GM18499 (cell line): ENCODE measurements at regions not wholly inside any gene's neighbourhood (a gene's known extent, or its start where the extent isn't known, plus 50 kb on each side); places are given as distances from the start of the nearest gene placed in this dataset.
"Not testable (repeated sequence)": the region's sequence is repeated elsewhere in the genome, so short reads cannot be mapped to it uniquely, and the experiment has no call there.

Experiments used
- ATAC-seq: cut with Tn5 transposase; IDR thresholded peaks from one replicate; pipeline ENCODE4 v1.9.1; 2021; ENCODE audit warnings: moderate number of reproducible peaks; ENCODE audit not compliant: insufficient read depth, unreplicated experiment

GRCh38 chr1:217052626-217053025, 329.4 kb upstream of the ESRRG start:
- no peak for ATAC-seq

DNA sequence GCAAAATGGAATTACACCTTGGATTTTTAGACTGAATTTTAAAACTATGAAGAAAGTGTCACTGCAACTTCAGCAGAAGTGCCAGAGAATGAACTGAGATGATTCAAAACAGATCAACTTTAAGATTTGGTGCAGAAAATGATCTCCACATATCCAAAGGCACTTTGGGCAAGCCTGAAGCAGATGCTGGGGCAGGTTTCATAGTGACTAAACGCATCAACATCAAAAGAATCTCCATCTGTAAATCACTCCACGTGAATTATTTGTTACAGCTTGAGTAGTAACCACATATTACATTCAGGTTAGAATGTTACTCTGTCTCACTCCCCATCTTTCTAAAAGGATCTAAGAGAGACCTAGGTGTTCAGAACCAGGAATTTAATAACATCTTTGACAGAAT, 329.0 kb upstream of the ESRRG start:
- ATAC-seq, result no peak

- no peak for ATAC-seq
These were observed 326.5 kb upstream of the ESRRG start for GRCh38 chr1:217049721-217050120.

DNA sequence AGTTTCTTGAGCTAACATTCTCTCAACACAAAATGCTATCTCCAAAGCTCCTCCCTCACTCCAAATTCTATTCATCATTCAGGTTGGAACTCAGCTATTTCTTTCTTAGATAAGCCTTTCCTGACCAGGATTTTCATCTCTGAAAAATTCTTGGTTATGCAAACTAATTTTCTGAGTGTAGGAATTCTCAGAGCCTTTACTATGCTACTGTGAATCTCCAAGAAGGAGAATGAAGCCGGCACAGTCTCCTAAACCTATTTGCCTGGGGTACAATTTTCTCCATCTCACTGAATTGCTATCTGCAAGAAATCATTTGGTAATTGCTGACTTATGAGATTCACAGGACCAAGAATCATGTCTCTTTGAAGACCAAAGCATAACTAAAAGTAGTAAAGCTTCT, 325.9 kb upstream of the ESRRG start:
- ATAC-seq, result no peak

DNA sequence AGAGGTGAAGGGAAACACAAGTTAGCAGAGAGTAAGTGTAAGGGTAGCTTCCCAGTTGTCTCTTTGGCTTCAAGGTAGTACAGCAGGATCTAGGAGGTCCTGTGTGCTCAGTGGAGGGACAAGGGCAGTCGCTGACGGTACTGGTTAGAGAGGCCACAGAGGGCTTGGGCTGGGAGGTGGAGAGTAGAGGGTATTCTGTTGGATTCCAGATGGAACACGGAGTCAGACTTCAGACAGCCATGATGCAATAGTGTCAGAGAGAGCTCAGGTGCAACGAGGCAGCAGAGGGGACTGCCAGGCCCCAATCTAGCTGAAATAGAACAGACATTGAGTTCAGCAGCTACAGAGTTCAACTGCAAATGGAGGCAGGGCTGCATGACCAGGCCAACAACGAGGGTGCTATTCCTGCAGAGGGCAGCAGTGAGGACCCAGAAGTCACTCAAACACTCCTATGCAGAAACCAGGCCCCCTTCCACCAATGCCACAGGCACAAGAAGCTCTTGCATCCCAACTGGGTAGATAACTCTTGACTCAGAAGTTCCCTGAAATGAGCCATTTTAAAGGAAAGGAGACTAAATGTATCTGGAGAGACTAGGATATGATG, 325.0 kb upstream of the ESRRG start:
- no peak for ATAC-seq

DNA sequence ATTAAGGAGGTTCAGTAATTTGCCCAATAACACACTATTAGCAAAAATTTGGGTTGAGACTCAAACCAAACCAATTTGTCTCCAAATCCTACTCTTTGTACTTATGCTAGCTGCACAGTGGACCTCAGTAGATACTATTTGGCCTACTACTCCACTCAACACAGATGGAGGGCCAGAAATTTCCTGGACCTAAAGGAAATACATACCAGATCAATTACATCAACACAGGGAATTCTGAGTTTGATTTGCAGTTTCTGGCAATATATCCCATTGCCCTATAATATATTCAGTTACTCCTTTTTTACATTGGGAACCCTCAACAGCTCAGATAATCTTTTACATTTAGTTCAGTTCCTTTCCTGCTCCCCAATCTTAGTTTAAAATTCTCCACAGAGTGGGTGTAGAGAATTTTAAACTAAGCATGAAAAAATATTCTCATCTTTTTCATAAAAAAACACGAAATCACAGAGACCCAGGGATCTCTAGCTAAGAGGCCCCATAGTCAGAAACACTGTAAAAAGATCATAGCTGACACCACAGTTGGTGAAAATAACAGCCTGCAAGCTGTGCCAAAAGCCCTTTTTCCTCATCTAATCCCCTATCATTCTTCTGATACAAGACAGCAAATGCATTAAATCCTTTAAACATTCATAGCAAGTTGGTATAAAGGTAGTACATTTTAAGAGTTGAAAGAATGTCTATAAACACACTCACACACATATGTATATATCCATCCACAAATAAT, 317.7 kb upstream of the ESRRG start:
- no peak for ATAC-seq

DNA sequence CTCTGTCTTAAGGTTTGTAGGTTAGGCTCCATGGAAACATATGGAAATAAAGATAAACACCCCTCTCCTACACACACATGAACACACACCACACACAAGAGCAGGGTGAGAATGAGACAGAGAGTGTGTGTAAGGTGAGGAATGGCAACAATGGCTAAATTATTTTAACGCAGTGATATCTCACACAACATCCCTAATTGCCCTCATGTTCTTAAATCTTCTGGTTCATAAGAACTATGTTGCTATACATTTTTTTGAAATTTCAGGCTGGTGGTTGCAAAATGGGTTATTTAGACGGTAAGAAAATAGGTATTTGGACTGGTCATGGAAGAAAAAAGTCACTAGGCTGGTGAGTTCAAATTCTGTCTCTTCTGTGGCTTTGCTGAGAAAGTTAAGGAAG, 316.7 kb upstream of the ESRRG start:
- no peak for ATAC-seq

DNA sequence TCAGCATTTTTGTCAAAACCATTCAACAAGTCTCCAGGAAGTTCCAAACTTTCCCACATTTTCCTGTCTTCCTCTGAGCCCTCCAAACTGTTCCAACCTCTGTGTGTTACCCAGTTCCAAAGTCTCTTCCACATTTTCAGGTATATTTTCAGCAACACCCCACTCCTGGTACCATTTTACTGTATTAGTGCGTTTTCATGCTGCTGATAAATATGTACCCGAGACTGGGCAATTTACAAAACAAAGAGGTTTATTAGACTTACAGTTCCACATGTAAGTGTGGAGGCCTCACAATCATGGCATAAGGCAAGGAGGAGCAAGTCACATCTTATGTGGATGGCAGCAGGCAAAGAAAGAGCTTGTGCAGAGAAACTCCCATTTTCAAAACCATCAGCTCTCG, 315.9 kb upstream of the ESRRG start:
- ATAC-seq, result not testable (repeated sequence)

DNA sequence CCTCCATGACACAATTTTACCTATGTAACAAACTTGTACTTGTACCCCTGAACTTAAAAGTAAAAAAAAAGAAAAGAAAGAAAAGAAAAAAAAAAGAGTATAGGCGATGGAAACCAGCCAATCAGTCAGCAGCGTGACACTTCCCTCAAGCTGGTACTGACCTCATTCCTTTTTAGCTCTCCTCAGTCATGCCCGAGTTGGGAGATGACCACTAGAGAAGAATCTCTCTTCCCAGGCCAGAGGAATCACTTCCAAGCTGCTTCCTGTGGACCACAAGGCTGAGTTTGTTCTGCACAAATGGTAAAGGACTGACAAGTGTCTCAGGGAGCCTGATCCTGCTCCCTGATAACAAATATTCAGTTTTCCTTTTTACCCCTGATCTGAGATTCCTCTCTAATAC, 313.5 kb upstream of the ESRRG start:
- no peak for ATAC-seq

DNA sequence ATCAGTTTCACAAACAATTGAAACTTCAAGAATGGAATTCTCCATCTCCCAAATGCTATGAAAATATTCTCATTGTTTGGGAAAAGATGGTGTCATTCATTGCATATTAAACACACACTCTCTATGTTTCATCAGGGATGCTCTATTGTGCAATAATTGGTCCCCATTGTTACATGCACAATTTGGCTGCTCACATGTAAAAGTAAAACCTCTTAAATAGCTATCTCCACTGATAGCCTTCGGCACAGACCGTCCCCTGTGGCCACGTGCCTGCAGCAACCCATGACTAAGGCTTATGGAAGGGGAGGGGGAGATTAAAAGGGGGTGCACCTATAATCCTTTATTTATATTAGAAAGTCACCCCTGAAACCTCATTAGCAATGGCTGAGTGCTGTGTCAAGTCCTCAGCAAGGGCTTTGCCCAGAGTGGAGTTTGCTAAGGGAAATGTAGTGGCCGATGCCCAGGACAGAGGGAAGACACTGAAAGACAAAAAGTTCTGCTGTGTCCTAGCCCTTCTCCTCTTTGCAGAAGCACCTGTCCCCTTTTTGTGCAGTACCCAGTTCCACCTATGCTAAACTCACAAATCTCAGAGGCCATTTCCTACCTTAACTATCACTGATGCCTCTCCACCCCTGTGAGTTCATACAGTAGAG, 309.6 kb upstream of the ESRRG start:
- ATAC-seq, result no peak

DNA sequence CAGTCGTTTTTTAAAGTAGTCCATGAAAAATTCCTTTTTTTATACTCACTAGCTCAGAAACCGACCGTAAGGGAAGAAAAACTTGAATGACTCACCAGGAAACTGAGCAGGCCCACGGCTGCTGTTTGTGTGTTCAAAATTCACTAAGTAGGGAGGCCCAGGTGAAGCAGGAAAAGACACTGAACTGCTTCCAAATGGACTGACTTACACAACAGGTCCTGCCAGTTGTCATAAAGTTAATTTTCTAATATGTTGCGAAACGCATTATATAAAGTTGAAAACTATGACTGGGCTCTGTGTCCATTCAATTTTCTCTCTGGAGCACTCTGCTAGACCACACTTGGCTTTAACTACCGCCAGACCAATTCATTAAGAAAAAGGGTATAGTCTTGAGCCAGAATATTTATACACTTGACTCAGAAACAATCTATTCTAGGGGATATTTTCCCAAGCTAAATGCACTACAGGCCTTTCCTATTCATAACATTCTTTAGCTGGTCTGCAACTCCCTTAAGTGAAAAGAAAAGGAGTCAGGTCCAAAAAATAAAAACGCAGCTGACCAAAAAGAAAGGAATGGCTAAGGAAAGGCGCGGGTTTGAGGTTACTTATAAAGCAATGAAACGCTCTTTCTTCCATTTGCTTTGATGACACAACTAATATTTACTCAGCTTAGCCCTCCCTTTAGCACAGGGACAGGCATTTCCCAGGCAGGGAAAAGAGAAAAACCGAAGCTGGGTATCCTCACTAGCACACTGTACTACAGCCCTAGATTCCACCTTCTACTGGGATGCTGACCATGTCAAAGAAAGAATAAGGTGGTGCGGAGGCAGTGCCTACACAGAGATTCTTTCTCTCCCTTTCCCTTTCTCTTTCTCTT, 306.3 kb upstream of the ESRRG start:
- ATAC-seq, result no peak

- ATAC-seq, result peak; percentile 97
These were observed 304.3 kb upstream of the ESRRG start for GRCh38 chr1:217027403-217028080.

DNA sequence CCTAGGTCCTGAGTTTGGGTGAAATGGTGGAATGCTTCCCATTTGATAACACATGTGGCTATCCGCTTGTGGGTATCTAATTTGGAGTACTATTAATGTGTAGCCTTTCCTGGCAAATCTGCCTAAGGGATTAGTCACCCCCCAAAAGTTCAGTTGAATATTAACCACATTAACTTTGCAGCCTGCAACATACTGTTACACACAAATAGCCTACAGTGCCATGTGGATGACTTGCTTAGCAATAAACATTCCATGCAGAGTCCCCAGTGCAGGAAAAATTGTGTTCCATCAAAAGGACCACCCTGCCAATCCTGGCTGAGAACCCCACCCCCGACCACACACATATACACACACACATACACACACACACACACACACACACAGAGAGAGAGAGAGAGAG, 303.3 kb upstream of the ESRRG start:
- no peak for ATAC-seq

DNA sequence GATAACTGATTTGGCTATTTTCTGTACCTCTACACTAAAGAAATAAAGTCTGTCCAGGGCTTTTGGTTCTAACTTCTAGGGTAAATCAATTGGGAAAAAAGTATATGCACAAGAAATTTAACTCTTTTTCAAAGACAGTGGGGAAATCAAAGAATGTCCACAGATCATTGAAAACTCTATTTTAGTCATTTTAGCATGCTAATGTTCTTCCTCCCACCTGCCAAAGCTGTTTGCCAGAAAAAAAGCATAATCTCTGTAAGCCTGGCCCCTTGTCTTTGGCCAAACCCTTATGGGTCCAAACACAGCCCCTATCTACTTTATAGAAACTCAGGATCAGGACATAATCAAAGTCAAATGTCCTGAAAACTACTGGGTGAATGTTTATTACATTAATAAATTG, 302.2 kb upstream of the ESRRG start:
- no peak for ATAC-seq

- ATAC-seq, result no peak
These were observed 301.7 kb upstream of the ESRRG start for GRCh38 chr1:217024911-217025310.

DNA sequence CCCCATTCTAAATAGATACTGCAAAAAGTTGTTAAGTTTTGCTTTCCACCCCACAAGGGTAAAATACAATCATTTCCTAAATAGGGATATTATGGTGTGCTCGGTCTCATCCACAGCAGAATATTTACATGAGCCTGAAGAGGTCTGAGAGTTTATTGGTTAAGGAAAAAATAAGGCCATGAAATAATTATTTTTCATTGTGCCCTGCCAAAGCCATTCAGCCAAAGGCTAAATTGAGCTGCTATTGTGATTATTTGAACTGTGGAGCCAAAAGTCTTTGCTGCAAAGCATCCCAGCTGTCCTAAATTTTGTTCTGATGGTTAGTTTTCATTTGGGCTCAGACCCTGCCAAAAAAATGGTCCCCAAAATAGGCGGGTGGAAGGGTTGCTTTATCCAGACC, 298.7 kb upstream of the ESRRG start:
- ATAC-seq, result no peak

- no peak for ATAC-seq
These were observed 298.2 kb upstream of the ESRRG start for GRCh38 chr1:217021400-217021799.

GRCh38 chr1:217019475-217019874, 296.2 kb upstream of the ESRRG start:
- no peak for ATAC-seq

DNA sequence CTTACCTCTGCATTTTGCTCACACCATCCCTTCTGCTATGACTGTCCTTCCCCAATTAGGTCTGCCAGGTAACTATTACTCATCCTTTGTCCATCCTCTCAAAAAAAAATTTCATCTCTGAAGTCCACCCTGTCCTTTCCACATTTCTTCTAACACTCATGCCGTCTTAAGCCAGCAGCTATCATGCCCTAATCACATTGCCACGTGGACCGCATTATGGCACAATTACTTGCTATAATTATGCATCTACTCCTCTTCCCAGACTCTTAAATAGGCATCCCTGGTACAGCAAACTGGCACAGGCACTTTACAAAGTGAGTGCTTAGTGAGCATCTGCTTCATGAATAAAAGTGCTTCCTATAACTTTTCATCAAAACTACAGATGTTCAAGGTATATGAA, 295.4 kb upstream of the ESRRG start:
- ATAC-seq, result no peak

DNA sequence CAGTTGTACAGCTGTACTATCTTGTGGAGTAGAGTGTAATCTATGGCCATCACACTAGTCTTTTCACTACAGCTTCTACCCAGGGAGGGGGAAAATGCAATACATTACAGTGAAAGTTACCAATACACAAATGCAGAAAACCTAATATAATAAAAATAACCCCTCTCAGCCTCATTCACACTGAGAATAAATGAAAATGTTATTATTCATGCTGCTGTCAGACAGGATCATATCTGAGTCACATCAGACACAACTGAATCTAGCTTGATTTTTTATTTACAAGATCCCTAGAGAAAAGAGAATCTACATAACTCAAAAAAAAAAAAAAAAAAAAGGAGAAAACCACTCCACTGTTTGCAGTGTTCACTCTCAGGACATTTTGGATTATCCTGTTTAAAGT, 293.9 kb upstream of the ESRRG start:
- no peak for ATAC-seq
